ENCODE measurements at regions not wholly inside any gene's neighbourhood (a gene's known extent, or its start where the extent isn't known, plus 50 kb on each side); places are given as distances from the start of the nearest gene placed in this dataset.

GRCh38 chr11:115080923-115081680 is 402.8 kb downstream of the NXPE2 start:
- intact Hi-C loops (cut with DNase I), result no loop called here
- H3K4me3 ChIP-seq, result no peak overlapping the region
- no peaks in the 10 kb centered on the region for H3K36me3 ChIP-seq (replicated peaks in 1 of 2)
- H3K27ac ChIP-seq, result no peak overlapping the region
- TF ChIP-seq POLR2A (IDR thresholded peaks at IDR 0.05) (no peak), CTCF (IDR thresholded peaks at IDR 0.05) (no peak)
- no peaks in the 10 kb centered on the region for H3K9me3 ChIP-seq (replicated peaks in 1 of 3)
- WGBS, 4 donors, result 78 to 90% (median 84%) methylated on average over 9 of the region's 9 CpGs
- H3K4me1 ChIP-seq (replicated peaks in 1 of 2), result no peaks in the 10 kb centered on the region
- DNase-seq, result no peak
- no peaks in the 10 kb centered on the region for H3K27me3 ChIP-seq

GRCh38 chr11:115081972-115082371 is 403.6 kb downstream of the NXPE2 start:
- DNase-seq, result no peak
- H3K36me3 ChIP-seq (replicated peaks in 1 of 2), result no peaks in the 10 kb centered on the region
- H3K4me3 ChIP-seq, result no peak overlapping the region
- no peaks in the 10 kb centered on the region for H3K4me1 ChIP-seq (replicated peaks in 1 of 2)
- H3K27ac ChIP-seq, result no peak overlapping the region
- 67 to 86% (median 72%) methylated on average over 1 to 2 of the region's 2 CpGs for WGBS, 4 donors
- intact Hi-C loops (cut with DNase I), result no loop called here
- TF ChIP-seq POLR2A (IDR thresholded peaks at IDR 0.05), result no peak
- no peak for TF ChIP-seq CTCF (IDR thresholded peaks at IDR 0.05)
- H3K9me3 ChIP-seq (replicated peaks in 1 of 3), result no peaks in the 10 kb centered on the region
- no peaks in the 10 kb centered on the region for H3K27me3 ChIP-seq

- Histone ChIP-seq H3K27ac (no peak overlapping the region), H3K4me1 (replicated peaks in 1 of 2) (no peaks in the 10 kb centered on the region), H3K9me3 (replicated peaks in 1 of 3) (no peaks in the 10 kb centered on the region), H3K4me3 (no peak overlapping the region), H3K36me3 (replicated peaks in 1 of 2) (no peaks in the 10 kb centered on the region), H3K27me3 (no peaks in the 10 kb centered on the region)
- no peak for DNase-seq
- 69 to 73% (median 71%) methylated on average over 13 of the region's 13 CpGs for WGBS, 4 donors
- TF ChIP-seq CTCF (IDR thresholded peaks at IDR 0.05) (no peak), POLR2A (IDR thresholded peaks at IDR 0.05) (no peak)
- intact Hi-C loops (cut with DNase I), result no loop called here
These were observed 404.9 kb downstream of the NXPE2 start for GRCh38 chr11:115083144-115083806.

- no peak overlapping the region for H3K4me3 ChIP-seq
- no peaks in the 10 kb centered on the region for H3K27me3 ChIP-seq
- H3K4me1 ChIP-seq (replicated peaks in 1 of 2), result no peaks in the 10 kb centered on the region
- DNase-seq, result no peak
- 84 to 90% (median 88%) methylated on average over 4 of the region's 4 CpGs for WGBS, 4 donors
- H3K27ac ChIP-seq, result no peak overlapping the region
- H3K36me3 ChIP-seq (replicated peaks in 1 of 2), result no peaks in the 10 kb centered on the region
- no peaks in the 10 kb centered on the region for H3K9me3 ChIP-seq (replicated peaks in 1 of 3)
- no peak for TF ChIP-seq CTCF (IDR thresholded peaks at IDR 0.05)
- TF ChIP-seq POLR2A (IDR thresholded peaks at IDR 0.05), result no peak
- intact Hi-C loops (cut with DNase I), result no loop called here
These were observed 405.9 kb downstream of the NXPE2 start for GRCh38 chr11:115084231-115084630.

All from adrenal gland (tissue), 9 donors.